Esophagus muscularis mucosa (tissue), 4 donors: ENCODE measurements at regions not wholly inside any gene's neighbourhood (a gene's known extent, or its start where the extent isn't known, plus 50 kb on each side); places are given as distances from the start of the nearest gene placed in this dataset.

Source experiments
- DNase-seq: peaks from one replicate; pipeline ENCODE4 v3.0.0-alpha.2; 2017; ENCODE audit errors: extremely low spot score
- H3K27ac ChIP-seq, 4 donors: fragments of 200-600 bp; sonication (generic); replicated peaks in 1 of 4; 1 replicate in 3 of 4; 2 replicates in 1 of 4; pipeline ENCODE4 v1.5.1; 2016 to 2019; ENCODE audit warnings: mild to moderate bottlenecking in 1 of 4
- H3K27me3 ChIP-seq, 4 donors: fragments of 200-600 bp; sonication (generic); one replicate each; pipeline versions ENCODE4 v1.5.1 to v1.6.0; 2016 to 2019
- H3K36me3 ChIP-seq, 4 donors: fragments of 200-600 bp; sonication (generic); one replicate each; pipeline ENCODE4 v1.5.1; 2016 to 2019
- H3K4me1 ChIP-seq, 4 donors: fragments of 200-600 bp; sonication (generic); one replicate each; pipeline ENCODE4 v1.5.1; 2016 to 2019
- H3K4me3 ChIP-seq, 4 donors: fragments of 200-600 bp; sonication (generic); 1 replicate in 2 of 4; 2 replicates in 2 of 4; pipeline ENCODE4 v1.5.1; 2016 to 2019; ENCODE audit warnings: mild to moderate bottlenecking in 4 of 4, moderate library complexity in 1 of 4
- H3K9me3 ChIP-seq, 4 donors: fragments of 200-600 bp; sonication (generic); 1 replicate in 3 of 4; 2 replicates in 1 of 4; pipeline ENCODE4 v1.5.1; 2016 to 2019
- EP300 ChIP-seq: sonication (generic); formaldehyde crosslinking; IDR thresholded peaks from one replicate; pipeline ENCODE4 v1.6.1; 2017; ENCODE audit warnings: antibody characterized with exemption
- POLR2A ChIP-seq: fragments of 450-650 bp; IDR thresholded peaks from one replicate; pipeline ENCODE4 v1.6.1; 2017; ENCODE audit warnings: antibody characterized with exemption, moderate library complexity, mild to moderate bottlenecking, low read depth
- POLR2AphosphoS5 ChIP-seq, 2 donors: sonication (generic); formaldehyde crosslinking; IDR thresholded peaks; one replicate each; pipeline ENCODE4 v1.6.1; 2017; ENCODE audit warnings: antibody characterized with exemption in 2 of 2
- WGBS: methylation state at CpG from one replicate; pipeline ENCODE4 v1.1.5; 2018; 5-methylcytosine and 5-hydroxymethylcytosine counted together
- intact Hi-C: fragments of 100-400 bp; cut with DNase I; formaldehyde crosslinking; loops from one replicate; pipeline ENCODE4 v1.15.1; 2023
- TF ChIP-seq, protein P1 (sequence below), 3 experiments: fragments of 200-600 bp in 2 of 3; fragments of 450-650 bp in 1 of 3; sonication (generic) in 2 of 3; IDR thresholded peaks; one replicate each; pipeline ENCODE4 v1.5.1; 2017 to 2019; ENCODE audit warnings: antibody characterized with exemption in 3 of 3, mild to moderate bottlenecking in 2 of 3, moderate library complexity in 1 of 3

GRCh38 chr13:22427066-22427465 lies 753.7 kb upstream of the SGCG start:
- WGBS = 85% methylated on average over 3 of the region's 3 CpGs
- H3K36me3 ChIP-seq = no peaks in the 10 kb centered on the region
- intact Hi-C loops = no loop called here
- DNase-seq = no peak
- H3K4me3 ChIP-seq = no peak overlapping the region
- no peak overlapping the region for H3K27ac ChIP-seq
- no peaks in the 10 kb centered on the region for H3K9me3 ChIP-seq
- H3K4me1 ChIP-seq = no peaks in the 10 kb centered on the region
- H3K27me3 ChIP-seq = no peaks in the 10 kb centered on the region
- no peak for TF ChIP-seq POLR2A
- TF ChIP-seq, protein P1, sequence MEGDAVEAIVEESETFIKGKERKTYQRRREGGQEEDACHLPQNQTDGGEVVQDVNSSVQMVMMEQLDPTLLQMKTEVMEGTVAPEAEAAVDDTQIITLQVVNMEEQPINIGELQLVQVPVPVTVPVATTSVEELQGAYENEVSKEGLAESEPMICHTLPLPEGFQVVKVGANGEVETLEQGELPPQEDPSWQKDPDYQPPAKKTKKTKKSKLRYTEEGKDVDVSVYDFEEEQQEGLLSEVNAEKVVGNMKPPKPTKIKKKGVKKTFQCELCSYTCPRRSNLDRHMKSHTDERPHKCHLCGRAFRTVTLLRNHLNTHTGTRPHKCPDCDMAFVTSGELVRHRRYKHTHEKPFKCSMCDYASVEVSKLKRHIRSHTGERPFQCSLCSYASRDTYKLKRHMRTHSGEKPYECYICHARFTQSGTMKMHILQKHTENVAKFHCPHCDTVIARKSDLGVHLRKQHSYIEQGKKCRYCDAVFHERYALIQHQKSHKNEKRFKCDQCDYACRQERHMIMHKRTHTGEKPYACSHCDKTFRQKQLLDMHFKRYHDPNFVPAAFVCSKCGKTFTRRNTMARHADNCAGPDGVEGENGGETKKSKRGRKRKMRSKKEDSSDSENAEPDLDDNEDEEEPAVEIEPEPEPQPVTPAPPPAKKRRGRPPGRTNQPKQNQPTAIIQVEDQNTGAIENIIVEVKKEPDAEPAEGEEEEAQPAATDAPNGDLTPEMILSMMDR (IDR thresholded peaks at IDR 0.05) = no peak
- no peak for TF ChIP-seq EP300
- no peak for TF ChIP-seq POLR2AphosphoS5 (IDR thresholded peaks at IDR 0.05)

GRCh38 chr13:22427783-22428182 lies 753.0 kb upstream of the SGCG start:
- Histone ChIP-seq H3K27ac (no peak overlapping the region), H3K4me1 (no peaks in the 10 kb centered on the region), H3K4me3 (no peak overlapping the region), H3K27me3 (no peaks in the 10 kb centered on the region), H3K36me3 (no peaks in the 10 kb centered on the region), H3K9me3 (no peaks in the 10 kb centered on the region)
- DNase-seq = no peak
- 89% methylated on average over 6 of the region's 6 CpGs for WGBS
- intact Hi-C loops = no loop called here
- TF ChIP-seq POLR2AphosphoS5 (IDR thresholded peaks at IDR 0.05) = no peak
- TF ChIP-seq, protein P1 (IDR thresholded peaks at IDR 0.05) = no peak
- TF ChIP-seq POLR2A = no peak

DNA sequence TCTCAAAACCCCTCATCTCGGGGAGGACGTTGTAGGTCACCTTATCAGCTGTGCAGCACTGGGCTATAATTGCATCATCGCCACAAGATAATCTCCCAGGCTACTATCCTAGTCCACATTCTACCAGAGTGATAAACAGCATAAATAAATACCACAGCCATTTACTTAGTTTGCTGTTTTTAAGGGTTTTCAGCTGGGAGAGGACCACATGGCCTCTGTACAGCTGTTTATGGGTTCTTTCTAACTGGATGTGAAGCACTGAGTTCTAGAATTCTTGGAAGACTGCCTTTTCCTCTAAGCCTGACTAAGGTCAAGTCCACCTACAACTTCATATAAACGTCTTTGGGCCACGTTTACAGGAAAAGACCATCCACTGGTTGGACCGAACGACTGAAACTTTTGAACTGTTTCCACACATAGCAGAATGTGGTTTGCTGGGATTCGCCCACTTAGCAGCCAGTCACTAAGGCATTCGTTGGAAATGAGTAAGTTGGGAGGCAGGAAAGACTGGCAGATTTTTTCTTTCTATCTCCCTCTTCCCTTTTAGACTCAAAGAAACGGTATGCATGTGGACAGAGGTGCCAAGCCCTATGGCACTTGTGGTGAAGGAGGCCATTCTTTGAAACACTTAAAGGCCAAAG lies 752.5 kb upstream of the SGCG start:
- DNase-seq = no peak
- Histone ChIP-seq H3K9me3 (no peaks in the 10 kb centered on the region), H3K27ac (no peak overlapping the region), H3K4me1 (no peaks in the 10 kb centered on the region), H3K4me3 (no peak overlapping the region), H3K27me3 (no peaks in the 10 kb centered on the region), H3K36me3 (no peaks in the 10 kb centered on the region)
- TF ChIP-seq, protein P1 (IDR thresholded peaks at IDR 0.05) = no peak
- no peak for TF ChIP-seq POLR2AphosphoS5 (IDR thresholded peaks at IDR 0.05)
- no peak for TF ChIP-seq EP300
- TF ChIP-seq POLR2A = no peak
- intact Hi-C loops = no loop called here
- 71% methylated on average over 10 of the region's 10 CpGs for WGBS

- Histone ChIP-seq H3K27ac (no peak overlapping the region), H3K36me3 (no peaks in the 10 kb centered on the region), H3K27me3 (no peaks in the 10 kb centered on the region), H3K4me1 (no peaks in the 10 kb centered on the region), H3K9me3 (no peaks in the 10 kb centered on the region), H3K4me3 (no peak overlapping the region)
- no peak for DNase-seq
- intact Hi-C loops = no loop called here
- TF ChIP-seq EP300 (no peak), POLR2AphosphoS5 (IDR thresholded peaks at IDR 0.05) (no peak), POLR2A (no peak)
- TF ChIP-seq, protein P1 (IDR thresholded peaks at IDR 0.05) = no peak
These were observed 748.1 kb upstream of the SGCG start for GRCh38 chr13:22432690-22433089.
